Activated naive CD8-positive, alpha-beta T cell treated with anti-CD3 and anti-CD28 coated beads for 36 hours (primary cell): ENCODE measurements at regions not wholly inside any gene's neighbourhood (a gene's known extent, or its start where the extent isn't known, plus 50 kb on each side); places are given as distances from the start of the nearest gene placed in this dataset.

Experiments
- DNase-seq: peaks from one replicate; pipeline ENCODE4 v3.0.0; 2021
- H3K27ac Mint-ChIP-seq: one replicate; pipeline ENCODE4 v1.8.0; 2022; ENCODE audit warnings: mild to moderate bottlenecking, moderate library complexity, mixed read lengths
- H3K27me3 Mint-ChIP-seq: one replicate; pipeline ENCODE4 v1.8.0; 2022; ENCODE audit warnings: mild to moderate bottlenecking, mixed read lengths
- H3K36me3 Mint-ChIP-seq: one replicate; pipeline ENCODE4 v1.8.0; 2021; ENCODE audit warnings: mild to moderate bottlenecking, mixed read lengths
- H3K4me1 Mint-ChIP-seq: one replicate; pipeline ENCODE4 v1.8.0; 2021; ENCODE audit warnings: mixed read lengths
- H3K4me3 Mint-ChIP-seq: one replicate; pipeline ENCODE4 v1.8.0; 2022; ENCODE audit warnings: mild to moderate bottlenecking, moderate library complexity, mixed read lengths
- H3K9me3 Mint-ChIP-seq: one replicate; pipeline ENCODE4 v1.8.0; 2022; ENCODE audit warnings: mixed read lengths

DNA sequence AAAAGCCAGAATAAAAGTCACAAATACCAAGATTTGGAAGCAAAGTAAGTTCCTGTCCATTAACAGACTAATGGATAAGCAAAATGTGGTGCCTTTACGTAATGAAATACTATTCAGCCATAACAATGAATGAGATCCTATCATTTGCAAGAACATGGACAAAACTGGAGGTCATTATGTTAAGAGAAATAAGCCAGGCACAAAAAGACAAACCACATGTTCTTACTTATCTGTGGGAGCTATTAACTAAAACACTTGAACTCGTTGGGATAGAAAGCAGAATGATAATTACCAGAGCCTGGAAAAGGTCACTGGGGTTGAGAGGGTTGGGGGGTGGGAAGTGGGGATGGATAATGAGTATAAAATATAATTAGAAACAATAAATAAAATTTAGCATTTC, 1015.9 kb downstream of the OTOL1 start:
- H3K27me3 Mint-ChIP-seq = no peaks in the 10 kb centered on the region
- H3K4me3 Mint-ChIP-seq = no peak overlapping the region
- H3K9me3 Mint-ChIP-seq = peaks cover 3% of the 10 kb centered on the region
- H3K27ac Mint-ChIP-seq = no peak overlapping the region
- DNase-seq = no peak
- no peaks in the 10 kb centered on the region for H3K4me1 Mint-ChIP-seq
- no peaks in the 10 kb centered on the region for H3K36me3 Mint-ChIP-seq

DNA sequence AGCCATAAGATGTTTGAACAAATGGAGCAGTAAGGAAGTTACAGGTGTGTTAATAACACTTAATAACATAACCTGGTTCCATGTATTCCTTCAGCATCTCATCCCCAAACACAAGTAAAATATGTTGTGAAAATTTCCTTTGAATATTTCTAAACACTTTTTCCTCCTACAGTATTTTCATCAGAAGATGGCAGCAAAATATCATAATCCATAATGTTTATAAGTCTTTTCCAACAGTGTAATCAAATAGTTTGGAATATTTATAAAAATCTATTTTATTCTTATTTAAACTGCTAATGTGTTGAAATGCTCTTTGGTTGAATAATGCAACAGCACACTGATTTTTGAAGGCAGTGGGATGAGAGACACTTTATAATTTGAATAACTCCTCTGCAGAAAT, 1020.5 kb downstream of the OTOL1 start:
- Mint-ChIP-seq H3K4me3 (no peak overlapping the region), H3K27ac (no peak overlapping the region), H3K4me1 (no peaks in the 10 kb centered on the region), H3K9me3 (peaks cover 2% of the 10 kb centered on the region), H3K36me3 (no peaks in the 10 kb centered on the region), H3K27me3 (no peaks in the 10 kb centered on the region)
- DNase-seq = no peak

DNA sequence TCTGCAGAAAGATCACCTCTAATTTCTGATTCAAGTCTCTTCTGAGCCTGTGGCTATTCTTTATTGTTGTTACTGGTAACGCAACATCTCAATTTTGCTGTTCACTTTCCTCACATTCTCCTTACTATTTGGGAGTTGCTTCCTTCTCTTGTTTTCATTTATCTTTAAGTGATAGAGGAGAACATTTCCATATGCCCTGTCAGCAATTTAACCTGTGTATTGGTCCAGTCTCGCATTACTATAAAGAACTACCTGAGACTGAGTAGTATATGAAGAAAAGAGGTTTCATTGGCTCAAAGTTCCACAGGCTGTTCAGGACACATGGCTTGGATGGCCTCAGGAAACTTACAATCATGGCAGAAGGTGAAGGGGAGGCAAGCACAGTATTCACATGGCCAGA, 1025.1 kb downstream of the OTOL1 start:
- Mint-ChIP-seq H3K27me3 (no peaks in the 10 kb centered on the region), H3K4me1 (no peaks in the 10 kb centered on the region), H3K4me3 (no peak overlapping the region), H3K36me3 (no peaks in the 10 kb centered on the region), H3K9me3 (peaks cover 2% of the 10 kb centered on the region), H3K27ac (no peak overlapping the region)
- no peak for DNase-seq

DNA sequence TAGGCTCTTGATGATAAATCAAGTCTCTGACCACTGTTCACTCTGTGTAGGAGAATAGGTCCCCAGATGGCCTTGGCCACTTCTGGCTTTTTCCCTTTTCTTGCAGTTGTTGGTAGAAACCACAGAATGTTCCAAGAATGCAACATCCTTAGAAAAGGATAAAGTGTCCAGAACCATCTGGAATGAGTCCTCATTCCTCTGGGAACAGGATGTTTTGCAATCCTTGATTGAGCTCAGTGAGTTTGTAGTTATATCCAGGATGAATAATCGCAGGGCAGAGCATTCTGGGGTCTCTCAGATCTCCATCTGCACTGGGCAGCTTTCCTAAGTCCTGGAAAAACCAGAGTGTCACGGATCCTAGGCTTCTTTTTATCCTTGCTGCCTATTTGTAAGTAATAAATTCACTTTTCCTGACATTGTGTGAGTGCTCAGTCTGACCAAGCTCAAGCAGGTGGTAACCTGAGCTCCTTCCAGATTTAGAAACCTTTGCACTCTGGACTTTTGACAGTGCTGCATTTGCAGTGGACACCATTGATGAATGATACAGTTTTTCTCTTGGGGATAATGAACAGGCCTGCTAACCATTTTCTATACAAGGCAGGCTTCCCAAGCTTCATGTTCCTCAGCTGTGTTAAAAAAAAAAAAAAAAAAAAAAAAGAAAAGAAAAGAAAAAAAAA, 1028.6 kb downstream of the OTOL1 start:
- no peaks in the 10 kb centered on the region for H3K27me3 Mint-ChIP-seq
- no peaks in the 10 kb centered on the region for H3K36me3 Mint-ChIP-seq
- peaks cover 2% of the 10 kb centered on the region for H3K9me3 Mint-ChIP-seq
- no peak for DNase-seq
- no peak overlapping the region for H3K27ac Mint-ChIP-seq
- H3K4me1 Mint-ChIP-seq = no peaks in the 10 kb centered on the region
- no peak overlapping the region for H3K4me3 Mint-ChIP-seq

DNA sequence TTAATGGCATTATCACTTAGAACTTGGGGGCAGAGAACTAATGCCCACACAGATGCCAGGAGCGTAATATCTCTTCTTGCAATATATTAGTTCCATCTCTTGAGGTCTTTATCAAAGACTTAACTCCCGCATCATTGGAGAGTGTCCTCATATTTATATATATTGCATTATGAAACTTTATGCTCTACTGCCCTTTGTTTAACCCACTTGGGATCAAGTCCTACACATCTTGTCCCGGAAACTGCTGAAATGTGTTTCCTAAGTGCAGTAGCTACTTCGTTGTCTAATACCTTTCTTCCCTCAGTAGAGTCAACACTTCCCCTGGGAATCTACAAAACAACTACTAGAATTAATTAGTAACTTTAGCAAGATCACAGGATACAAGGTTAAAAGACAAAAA, 1029.2 kb downstream of the OTOL1 start:
- Mint-ChIP-seq H3K27ac (no peak overlapping the region), H3K4me3 (no peak overlapping the region), H3K27me3 (no peaks in the 10 kb centered on the region), H3K4me1 (no peaks in the 10 kb centered on the region), H3K36me3 (no peaks in the 10 kb centered on the region), H3K9me3 (peaks cover 2% of the 10 kb centered on the region)
- DNase-seq = no peak

DNA sequence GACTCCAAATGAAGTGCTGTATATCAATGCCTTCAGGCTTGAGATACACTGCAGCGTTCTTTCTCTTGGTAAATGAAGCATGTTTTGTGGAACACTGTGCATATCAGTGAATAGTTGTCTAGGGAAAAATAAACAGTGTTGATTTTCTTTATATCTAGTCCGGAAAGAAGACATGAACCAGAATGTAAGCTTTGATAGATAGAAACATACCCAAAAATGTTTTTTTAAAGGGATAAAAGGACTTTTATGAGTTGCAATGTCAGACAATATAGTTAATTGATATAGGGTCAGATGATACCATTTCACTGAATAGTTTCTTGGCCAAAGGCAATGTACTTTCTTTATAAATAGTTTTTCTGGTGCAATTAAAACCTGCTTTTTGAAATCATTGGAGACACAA, 1037.8 kb downstream of the OTOL1 start:
- H3K36me3 Mint-ChIP-seq = no peaks in the 10 kb centered on the region
- no peak for DNase-seq
- H3K27ac Mint-ChIP-seq = no peak overlapping the region
- H3K4me1 Mint-ChIP-seq = no peaks in the 10 kb centered on the region
- no peaks in the 10 kb centered on the region for H3K9me3 Mint-ChIP-seq
- H3K27me3 Mint-ChIP-seq = no peaks in the 10 kb centered on the region
- H3K4me3 Mint-ChIP-seq = no peak overlapping the region

DNA sequence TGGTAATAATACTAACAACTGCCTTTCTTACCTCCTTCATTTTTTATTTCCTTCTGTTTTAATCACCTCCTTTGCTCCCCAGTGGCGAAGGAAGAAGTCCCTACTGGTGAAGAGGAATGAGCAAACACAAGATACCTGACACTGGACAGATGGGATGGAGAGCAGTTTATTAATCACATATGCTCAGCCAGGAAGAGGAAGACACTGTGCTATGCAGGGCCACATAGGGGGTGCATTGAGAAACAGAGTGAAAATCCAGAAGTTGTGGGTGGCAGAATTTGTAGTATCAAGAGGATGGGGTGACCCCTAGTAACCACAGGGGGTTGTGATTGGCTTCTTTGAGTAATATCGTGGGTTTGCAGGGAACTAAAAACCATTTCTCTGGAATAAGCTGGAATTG, 1041.9 kb downstream of the OTOL1 start:
- Mint-ChIP-seq H3K4me1 (no peaks in the 10 kb centered on the region), H3K27ac (no peak overlapping the region), H3K4me3 (no peak overlapping the region), H3K36me3 (no peaks in the 10 kb centered on the region), H3K9me3 (no peaks in the 10 kb centered on the region), H3K27me3 (no peaks in the 10 kb centered on the region)
- DNase-seq = no peak

DNA sequence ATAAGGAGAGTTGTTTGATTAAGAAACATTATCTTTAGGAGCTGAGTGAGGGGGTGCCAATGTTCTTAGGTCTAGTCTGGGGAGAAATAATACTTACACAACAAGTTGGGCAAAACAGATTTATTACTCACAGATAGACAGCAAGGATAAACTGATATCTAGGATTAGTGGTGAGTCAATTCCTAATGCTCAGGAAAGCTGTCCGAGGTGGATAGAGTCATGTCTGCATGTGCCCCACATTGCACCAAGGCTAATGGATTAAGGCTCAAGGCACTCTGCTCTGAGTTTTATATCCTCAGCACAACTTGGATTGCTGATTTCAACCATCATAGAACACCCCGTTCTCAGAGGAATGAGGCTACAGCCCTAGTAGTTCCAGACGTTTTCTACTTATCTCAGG, 1042.3 kb downstream of the OTOL1 start:
- H3K9me3 Mint-ChIP-seq = no peaks in the 10 kb centered on the region
- DNase-seq = no peak
- H3K4me1 Mint-ChIP-seq = no peaks in the 10 kb centered on the region
- no peaks in the 10 kb centered on the region for H3K27me3 Mint-ChIP-seq
- H3K4me3 Mint-ChIP-seq = no peak overlapping the region
- H3K36me3 Mint-ChIP-seq = no peaks in the 10 kb centered on the region
- H3K27ac Mint-ChIP-seq = no peak overlapping the region

DNA sequence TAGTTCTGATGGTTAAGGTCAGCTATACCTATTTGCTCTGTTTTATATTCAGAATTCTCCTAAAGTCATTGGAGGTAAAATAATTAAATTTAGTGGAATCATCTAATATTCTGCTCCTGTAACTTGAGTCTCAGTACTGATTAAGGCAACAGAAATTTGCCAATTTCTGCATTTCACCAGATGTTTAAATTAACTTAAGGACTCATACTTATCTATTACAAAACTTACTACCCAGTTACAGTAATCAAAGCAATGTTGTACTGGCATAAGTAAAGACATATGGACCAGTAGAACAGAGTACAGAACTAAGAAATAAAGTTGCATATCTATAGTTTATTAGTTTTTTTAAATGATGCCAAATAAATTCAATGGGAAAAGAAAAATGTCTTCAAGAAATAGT, 1043.8 kb downstream of the OTOL1 start:
- Mint-ChIP-seq H3K36me3 (no peaks in the 10 kb centered on the region), H3K9me3 (no peaks in the 10 kb centered on the region), H3K27me3 (no peaks in the 10 kb centered on the region), H3K4me1 (no peaks in the 10 kb centered on the region), H3K4me3 (no peak overlapping the region), H3K27ac (no peak overlapping the region)
- DNase-seq = no peak

DNA sequence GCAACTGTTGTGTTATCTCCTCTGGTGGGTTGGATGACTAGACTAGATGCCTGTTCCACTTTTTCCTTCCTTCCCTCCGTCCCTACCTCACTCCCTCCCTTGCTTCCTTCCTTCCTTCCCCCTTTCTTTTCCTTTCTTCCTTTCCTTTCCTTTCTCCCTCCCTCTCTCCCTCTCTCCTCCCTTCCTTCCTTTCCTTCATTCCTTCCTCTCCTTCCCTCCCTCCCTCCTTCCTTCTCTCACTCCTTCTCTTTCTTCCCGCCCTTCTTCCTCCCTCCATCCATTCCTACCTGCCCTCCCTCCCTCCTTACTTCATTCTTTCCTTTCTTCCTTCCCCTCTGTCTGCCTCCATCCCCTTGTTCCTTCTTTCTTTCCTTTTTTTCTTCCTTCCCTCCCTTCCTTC, 1045.3 kb downstream of the OTOL1 start:
- Mint-ChIP-seq H3K27me3 (no peaks in the 10 kb centered on the region), H3K27ac (no peak overlapping the region), H3K9me3 (no peaks in the 10 kb centered on the region), H3K36me3 (no peaks in the 10 kb centered on the region), H3K4me1 (no peaks in the 10 kb centered on the region), H3K4me3 (no peak overlapping the region)
- DNase-seq = no peak

DNA sequence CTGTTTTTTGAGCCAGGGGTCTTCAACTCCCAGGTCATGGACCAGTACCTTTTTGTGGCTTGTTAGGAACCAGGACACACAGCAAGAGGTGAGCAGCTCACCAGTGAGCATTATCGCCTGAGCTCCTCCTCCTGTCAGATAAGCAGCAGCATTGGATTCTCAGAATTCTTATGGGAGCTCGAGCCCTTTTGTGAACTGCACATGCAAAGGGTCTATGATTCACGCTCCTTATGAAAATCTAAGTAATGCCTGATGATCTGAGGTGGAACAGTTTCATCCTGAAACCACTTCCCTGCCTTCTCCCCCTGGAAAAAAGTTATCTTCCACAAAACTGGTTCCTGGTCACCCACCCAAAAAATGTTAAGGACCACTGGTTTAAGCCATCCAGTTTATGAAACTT, 1047.6 kb downstream of the OTOL1 start:
- no peak for DNase-seq
- Mint-ChIP-seq H3K9me3 (no peaks in the 10 kb centered on the region), H3K4me1 (no peaks in the 10 kb centered on the region), H3K27me3 (no peaks in the 10 kb centered on the region), H3K27ac (no peak overlapping the region), H3K36me3 (no peaks in the 10 kb centered on the region), H3K4me3 (no peak overlapping the region)

DNA sequence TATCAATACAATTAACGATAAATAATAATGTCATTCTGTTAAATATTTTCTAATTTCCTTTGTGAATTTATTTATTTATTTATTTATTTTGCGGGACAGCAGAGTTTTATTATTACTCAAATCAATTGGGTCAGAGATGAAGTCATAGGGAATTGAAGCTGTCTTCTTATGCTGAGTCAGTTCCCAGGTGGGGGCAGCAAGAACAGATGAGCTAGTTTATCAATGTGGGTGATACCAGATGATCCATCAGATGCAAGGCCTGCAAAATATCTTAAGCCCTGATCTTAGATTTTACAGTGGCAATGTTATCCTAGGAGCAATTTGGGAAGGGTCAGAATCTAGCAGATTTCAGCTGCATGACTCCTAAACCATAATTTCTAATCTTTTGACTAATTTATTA, 1050.3 kb downstream of the OTOL1 start:
- DNase-seq = no peak
- Mint-ChIP-seq H3K27me3 (no peaks in the 10 kb centered on the region), H3K4me3 (no peak overlapping the region), H3K27ac (no peak overlapping the region), H3K9me3 (no peaks in the 10 kb centered on the region), H3K4me1 (no peaks in the 10 kb centered on the region), H3K36me3 (no peaks in the 10 kb centered on the region)

DNA sequence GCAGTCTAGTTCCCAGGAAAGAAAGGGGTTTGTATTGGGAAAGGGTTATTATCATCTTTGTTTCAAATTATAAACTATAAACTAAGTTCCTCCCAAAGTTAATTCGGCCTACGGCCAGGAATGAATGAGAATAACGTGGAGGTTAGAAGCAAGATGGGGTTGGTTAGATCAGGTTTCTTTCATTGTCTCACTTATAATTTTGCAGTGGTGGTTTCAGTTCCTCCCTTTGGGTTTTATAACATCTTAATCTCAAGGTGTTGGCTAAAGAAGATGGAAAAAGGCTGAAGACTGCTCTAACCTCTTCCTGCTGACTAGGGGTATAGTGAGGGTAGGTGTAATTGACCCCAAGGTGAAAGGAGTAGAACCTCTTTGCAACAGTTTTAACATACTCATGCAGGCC, 1050.7 kb downstream of the OTOL1 start:
- Mint-ChIP-seq H3K9me3 (peaks cover under 1% of the 10 kb centered on the region), H3K4me1 (no peaks in the 10 kb centered on the region), H3K36me3 (no peaks in the 10 kb centered on the region), H3K27ac (no peak overlapping the region), H3K4me3 (no peak overlapping the region), H3K27me3 (no peaks in the 10 kb centered on the region)
- DNase-seq = no peak

DNA sequence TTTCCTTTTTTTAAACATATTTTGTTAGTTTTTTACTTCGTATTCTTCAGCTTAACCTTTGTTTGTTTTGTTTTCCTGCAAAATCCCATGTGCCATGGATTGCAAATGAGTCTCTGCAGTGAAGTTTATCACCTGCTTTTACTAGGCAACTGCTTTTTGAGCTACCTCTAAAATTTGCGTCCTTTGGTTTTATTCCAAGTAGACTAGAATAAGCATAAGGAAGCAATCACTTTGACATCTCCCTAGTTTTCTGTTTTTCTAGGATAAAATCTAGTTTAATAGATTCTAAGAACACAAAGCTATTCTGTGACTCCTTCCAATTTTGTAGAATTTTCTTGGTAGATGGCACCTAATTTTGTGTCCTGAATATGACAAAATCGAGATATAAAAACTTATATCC, 1059.2 kb downstream of the OTOL1 start:
- Mint-ChIP-seq H3K4me1 (no peaks in the 10 kb centered on the region), H3K36me3 (no peaks in the 10 kb centered on the region), H3K4me3 (no peak overlapping the region), H3K9me3 (peaks cover 2% of the 10 kb centered on the region), H3K27ac (no peak overlapping the region), H3K27me3 (no peaks in the 10 kb centered on the region)
- DNase-seq = no peak

DNA sequence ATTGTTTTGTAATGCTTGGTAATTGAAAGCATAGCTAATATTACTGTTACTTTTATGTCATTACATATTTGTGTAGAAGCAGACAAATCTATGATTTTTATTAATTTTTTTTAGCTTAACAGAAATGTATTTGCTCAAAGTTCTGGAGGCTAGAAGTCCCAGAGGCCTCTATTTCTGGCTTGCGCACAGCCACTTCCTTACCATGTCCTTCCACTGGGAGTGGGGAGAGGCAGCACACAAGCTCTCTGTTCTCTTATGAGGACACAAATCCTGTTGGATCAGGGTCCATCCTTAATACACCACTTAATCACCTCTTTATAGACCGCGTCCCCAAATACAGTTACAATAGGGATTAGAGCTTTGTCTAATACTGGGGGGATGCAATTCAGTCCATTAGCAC, 1061.4 kb downstream of the OTOL1 start:
- no peak for DNase-seq
- H3K4me3 Mint-ChIP-seq = no peak overlapping the region
- no peak overlapping the region for H3K27ac Mint-ChIP-seq
- no peaks in the 10 kb centered on the region for H3K36me3 Mint-ChIP-seq
- H3K4me1 Mint-ChIP-seq = no peaks in the 10 kb centered on the region
- H3K27me3 Mint-ChIP-seq = no peaks in the 10 kb centered on the region
- H3K9me3 Mint-ChIP-seq = no peaks in the 10 kb centered on the region

DNA sequence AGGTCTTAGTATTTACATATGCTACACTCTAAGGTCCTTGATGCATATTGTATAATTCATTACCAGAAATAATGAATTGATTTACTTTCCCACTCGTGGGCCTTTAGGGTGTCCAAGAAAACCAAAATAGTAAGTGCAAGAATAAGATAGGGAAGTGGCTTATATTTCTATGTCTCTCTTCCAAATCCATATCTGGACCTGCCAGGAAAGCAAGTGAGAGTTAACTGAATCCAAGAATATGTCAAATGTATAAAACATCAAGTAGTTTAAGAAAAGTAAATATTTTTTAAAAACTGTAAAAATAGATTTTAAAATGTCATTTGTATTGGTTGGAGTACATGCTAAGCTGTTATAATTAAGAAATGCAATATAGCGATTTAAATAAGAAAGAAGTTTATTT, 1072.1 kb downstream of the OTOL1 start:
- no peaks in the 10 kb centered on the region for H3K36me3 Mint-ChIP-seq

DNA sequence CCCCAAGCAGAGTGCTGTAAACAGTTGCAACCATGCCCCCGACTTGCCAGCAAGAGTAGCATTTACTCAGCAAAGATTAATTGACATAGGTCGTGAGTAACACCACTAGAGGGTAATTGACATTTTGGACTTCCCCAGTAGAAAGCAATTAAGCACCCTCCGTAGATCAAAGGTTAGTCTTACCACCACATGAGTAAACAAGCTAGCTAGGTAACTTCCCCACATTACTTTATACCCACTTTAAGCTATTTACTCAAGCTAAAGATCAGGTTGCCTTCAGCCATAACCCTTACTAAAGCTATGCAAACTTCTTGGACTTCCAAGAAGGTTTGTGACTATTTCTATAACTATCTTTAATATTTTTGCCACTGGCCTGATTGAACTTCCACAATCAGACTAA, 1072.7 kb downstream of the OTOL1 start:
- Mint-ChIP-seq H3K27me3 (no peaks in the 10 kb centered on the region), H3K36me3 (no peaks in the 10 kb centered on the region), H3K9me3 (peaks cover 2% of the 10 kb centered on the region), H3K4me1 (no peaks in the 10 kb centered on the region), H3K4me3 (no peak overlapping the region), H3K27ac (no peak overlapping the region)
- DNase-seq = no peak

More for the DNA sequence above, 1072.1 kb downstream of the OTOL1 start:
- DNase-seq = no peak
- Mint-ChIP-seq H3K27ac (no peak overlapping the region), H3K27me3 (no peaks in the 10 kb centered on the region), H3K4me3 (no peak overlapping the region), H3K9me3 (peaks cover 2% of the 10 kb centered on the region), H3K4me1 (no peaks in the 10 kb centered on the region)
